HL-60/S4 (cell line): ENCODE measurements at regions not wholly inside any gene's neighbourhood (a gene's known extent, or its start where the extent isn't known, plus 50 kb on each side); places are given as distances from the start of the nearest gene placed in this dataset.
"Not testable (repeated sequence)": the region's sequence is repeated elsewhere in the genome, so short reads cannot be mapped to it uniquely, and the experiment has no call there.

ENCODE experiments used
- in situ Hi-C: fragments of 300-500 bp; cut with MboI; formaldehyde crosslinking; loops from 2 replicates; pipeline ENCODE4 v1.14.3; 2022; ENCODE audit warnings: low sequenced_read_pairs

GRCh38 chr7:101740981-101741725 lies 76.3 kb upstream of the CUX1 start:
- in situ Hi-C loops = no loop called here

DNA sequence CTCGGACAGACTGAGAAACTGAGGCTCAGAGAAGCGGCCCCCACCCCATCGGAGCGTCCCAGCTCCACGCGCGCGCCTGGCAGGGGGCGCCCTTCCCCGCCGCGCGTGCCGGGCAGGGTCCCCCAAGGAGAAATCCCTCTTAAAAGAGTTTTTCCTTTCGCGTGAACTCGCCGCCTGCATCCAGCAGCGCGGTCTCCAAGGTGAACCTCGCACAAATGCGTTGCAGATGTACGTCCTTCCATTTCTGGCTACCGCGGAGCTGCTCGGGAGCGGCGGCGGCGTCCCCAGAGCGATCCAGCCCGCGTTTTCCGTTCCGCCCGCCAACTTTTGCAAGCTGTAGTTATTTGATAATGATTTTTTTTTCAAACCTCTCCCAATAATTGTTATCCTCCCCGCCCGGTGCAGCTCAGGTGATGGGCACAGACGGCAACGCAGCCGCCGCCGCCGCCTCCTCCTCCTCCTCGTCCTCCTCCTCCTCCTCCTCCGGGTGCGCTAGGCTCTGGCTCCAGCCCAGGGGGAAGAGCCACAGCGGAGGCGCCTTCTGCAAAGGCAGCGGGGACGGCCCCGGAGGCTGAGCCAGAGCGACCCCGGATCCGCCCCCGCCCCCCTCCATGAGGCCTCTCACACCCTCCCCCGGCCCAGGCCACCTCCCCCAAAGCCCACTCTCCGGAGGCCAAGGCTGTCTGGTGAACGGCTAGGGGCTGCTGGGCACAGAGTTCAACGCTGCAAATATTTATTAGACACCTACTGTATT lies 74.0 kb upstream of the CUX1 start:
- in situ Hi-C loops = no loop called here

GRCh38 chr7:101743995-101744360 lies 73.4 kb upstream of the CUX1 start:
- in situ Hi-C loops = no loop called here

DNA sequence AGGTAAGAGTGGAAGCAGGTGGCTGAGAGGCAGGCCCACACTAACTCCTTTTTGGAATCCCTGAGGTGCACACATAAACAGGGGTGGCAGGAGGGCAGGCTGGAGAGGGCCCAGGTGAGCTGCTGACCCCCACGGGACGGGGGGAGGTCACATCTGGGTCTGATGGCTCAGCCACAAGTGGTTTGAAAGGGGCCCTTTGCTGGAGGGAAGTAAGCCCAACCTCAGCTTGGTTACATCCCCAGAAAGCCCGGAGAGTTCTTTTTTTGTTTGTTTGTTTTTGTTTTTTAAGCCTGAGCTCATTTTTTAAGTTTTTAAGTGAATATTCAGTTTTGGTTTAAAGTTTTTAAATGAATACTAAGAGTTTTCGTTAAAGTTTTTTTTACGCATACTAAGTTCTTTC lies 72.8 kb upstream of the CUX1 start:
- in situ Hi-C loops = no loop called here

- in situ Hi-C loops = no loop called here
Observed at GRCh38 chr7:101746314-101746713, 71.1 kb upstream of the CUX1 start.

DNA sequence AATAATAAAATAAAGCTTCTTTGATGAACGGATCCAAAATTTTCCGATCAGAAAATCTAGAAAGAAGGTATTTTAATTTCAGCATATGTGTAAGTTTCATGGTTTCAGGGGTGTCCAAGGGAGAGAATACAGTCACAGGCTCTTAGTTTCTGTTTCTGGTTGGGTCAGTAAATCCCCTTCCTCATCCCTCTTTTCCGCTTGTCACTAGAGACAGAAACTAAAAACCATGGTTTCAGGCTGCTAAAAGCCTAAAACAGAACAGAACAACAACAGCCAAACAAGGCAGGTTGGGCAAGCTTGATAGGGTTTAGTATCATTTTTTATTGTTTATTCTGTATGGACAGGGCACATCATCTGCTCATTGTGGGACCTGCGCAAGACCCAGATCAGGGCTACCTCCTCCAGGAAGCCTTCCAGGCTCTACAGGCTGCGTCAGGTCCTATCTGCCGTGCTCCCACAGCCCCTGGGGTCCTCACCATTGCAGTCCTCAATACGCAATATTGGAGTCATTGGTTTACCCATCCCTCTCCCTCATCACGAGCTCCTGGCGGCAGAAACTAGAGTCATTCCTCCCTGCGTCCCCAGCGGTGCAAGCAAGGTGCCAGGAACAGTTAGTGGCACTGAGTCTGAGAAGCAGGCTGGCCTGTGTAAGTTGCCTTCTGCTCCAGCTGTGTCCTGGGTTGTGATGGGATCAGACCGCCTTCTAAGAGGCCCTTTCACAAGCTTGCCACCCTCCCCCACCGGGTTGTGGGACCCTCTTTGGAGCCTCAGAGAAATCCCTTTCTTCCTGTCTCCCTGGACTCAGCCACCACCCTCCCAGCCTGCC lies 70.2 kb upstream of the CUX1 start:
- in situ Hi-C loops = no loop called here

DNA sequence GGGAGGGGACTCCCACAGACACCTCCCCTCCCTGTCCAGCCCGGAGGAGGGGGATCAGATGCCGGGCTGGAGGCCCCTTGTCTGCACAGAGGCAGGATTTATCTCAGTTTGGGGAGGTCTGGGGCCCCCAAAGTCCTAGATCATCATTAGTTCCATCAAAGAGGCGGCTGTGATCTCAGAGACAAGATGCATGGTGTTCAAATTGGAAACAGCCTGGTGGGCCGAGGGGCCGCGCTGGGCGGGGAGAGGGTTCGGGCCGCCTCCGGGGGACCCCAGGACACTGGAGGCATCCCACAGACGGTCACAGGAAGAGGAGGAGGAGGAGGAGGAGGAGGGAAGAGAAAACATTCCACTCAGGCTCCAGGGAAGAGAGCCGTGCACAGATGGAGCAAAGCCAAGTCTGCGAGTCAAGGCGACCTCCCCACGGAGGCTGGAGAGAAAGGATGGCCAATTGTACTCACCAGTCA lies 69.5 kb upstream of the CUX1 start:
- in situ Hi-C loops = no loop called here

DNA sequence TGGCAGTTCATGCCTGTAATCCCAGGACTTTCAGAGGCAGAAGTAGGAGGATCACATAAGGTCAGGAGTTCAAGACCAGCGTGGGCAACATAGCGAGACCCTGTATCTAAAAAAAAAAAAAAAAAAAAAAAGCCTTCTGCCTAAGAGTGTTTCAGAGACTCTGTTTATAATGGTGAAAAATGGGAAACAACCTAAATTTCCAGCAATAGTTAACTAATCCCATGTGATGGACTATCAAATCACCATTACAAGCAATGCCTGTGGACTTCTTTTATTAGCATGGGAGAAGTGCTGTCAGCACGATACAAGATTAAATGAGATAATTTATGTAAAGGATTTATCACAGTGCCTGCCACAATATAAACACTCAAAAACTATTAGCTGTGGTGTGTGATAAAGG lies 67.5 kb upstream of the CUX1 start:
- in situ Hi-C loops = no loop called here

DNA sequence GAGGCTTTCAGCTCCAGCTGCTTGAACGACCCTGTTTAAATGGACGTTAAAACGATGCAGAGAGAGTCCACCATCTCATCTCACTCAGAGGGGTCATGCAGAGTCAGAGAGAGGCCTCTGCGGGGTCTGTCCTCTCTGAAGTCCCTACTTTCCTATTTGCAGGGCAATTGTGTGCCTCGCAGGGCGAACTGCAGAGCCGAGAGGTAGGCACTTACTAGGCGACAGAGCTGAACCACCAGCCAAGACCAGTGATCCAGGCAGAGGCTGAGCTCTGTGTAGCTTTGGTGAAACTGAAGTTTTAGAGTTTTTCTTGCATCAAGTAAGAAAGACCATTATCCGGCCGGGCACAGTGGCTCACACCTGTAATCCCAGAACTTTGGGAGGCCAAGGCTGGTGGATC lies 64.1 kb upstream of the CUX1 start:
- in situ Hi-C loops = no loop called here

DNA sequence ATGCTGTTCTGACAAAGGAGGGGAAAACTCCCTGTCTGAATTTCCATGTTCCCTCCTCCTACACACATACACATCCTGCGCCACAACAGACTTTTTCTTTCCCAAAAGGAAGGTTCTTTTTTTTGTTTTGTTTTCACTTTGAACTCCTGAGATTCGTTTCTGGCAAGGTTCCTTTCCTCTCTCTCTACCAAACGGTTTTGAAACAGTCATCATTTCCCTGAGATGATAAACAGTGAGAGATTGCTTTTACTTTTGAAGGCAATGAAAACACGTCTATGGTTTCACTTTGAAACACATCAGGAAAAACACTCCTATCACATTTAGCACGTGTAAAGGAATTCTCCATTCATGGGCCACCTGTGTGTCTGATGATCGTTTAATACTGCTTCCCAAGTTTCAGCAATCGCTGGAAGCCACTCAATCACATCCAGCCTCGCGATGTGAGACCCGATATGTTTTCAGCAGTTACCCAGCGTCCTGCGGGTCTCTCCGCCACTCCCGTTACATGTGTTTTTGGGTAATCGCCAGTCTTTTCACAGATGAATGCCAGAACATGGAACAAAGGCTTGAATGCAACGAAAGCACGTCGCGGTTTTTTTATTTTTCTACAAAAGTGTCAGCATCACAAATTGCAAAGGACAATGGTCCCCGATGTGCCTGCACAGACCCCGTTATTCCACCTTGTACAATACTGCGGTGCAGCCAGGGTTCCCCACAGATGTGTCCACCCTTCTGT lies 62.8 kb upstream of the CUX1 start:
- in situ Hi-C loops = no loop called here

DNA sequence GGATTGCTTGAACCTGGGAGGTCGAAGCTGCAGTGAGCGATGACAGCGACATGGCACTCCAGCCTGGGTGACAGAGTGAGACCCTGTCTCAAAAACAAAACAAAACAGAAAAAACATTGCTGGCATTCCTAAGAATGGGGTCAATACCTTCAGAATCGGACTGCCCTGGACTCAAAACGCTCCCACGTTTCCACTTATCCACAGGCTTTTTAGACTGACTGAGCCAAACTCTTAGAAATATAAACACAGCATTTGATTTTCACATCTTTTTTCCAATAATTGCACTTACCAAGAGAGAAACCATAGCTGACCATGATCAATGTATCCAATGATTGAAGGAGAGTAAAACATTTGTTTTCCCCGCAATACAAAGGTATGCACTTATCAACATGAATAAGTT lies 59.5 kb upstream of the CUX1 start:
- in situ Hi-C loops = no loop called here

DNA sequence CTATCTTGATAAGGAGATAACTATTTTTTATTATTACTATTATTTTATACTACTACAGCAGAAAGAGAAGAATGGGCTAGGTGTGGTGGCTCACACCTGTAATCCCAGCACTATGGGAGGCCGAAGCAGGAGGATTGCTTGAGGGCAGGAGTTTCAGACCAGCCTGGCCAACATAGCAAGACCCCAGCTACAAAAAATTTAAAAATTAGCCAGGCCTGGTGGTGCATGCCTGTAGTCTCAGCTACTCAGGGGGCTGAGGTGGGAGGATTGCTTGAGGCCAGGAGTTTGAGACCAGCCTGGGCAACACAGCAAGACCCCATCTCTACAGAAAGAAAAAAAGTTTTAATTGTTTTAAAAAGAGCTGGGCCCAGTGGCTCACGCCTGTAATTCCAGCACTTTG lies 58.9 kb upstream of the CUX1 start:
- in situ Hi-C loops = not testable (repeated sequence)

DNA sequence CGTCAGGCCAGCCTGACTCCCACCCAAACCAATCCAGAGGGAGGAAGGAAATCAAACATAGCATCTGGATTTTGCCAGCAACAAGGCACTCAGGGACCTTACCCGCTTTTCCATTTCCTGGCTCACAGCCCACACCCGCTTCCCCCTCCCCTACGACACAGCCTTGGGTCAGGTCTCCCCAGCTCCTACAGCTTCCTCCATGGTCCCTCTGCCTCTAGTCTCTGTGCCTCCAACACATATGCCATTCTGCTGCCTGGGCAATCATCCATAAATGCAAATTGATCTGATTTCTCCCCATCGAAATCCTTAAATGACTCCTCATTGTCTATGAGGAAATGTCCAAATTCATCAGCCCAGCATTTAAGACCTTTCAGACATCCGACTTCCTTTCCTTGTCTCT lies 53.2 kb upstream of the CUX1 start:
- in situ Hi-C loops = no loop called here

GRCh38 chr7:101767544-101767943 lies 49.9 kb upstream of the CUX1 start:
- in situ Hi-C loops = no loop called here
